ENCODE measurements at regions not wholly inside any gene's neighbourhood (a gene's known extent, or its start where the extent isn't known, plus 50 kb on each side); places are given as distances from the start of the nearest gene placed in this dataset.

- TF ChIP-seq CTCF (IDR thresholded peaks at IDR 0.05 in 2 of 3, conservative IDR thresholded peaks at IDR 0.05 in 1 of 3; ENCODE audit: borderline replicate concordance in 1 of 3, insufficient read depth in 1 of 3, low read depth in 2 of 3, low read length in 2 of 3), result no peak
- TF ChIP-seq, protein P1, sequence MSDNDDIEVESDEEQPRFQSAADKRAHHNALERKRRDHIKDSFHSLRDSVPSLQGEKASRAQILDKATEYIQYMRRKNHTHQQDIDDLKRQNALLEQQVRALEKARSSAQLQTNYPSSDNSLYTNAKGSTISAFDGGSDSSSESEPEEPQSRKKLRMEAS (IDR thresholded peaks at IDR 0.05), result no peak
- no peak for TF ChIP-seq SP1 (IDR thresholded peaks at IDR 0.05; ENCODE audit: low read depth)
- no peak for TF ChIP-seq POLR2AphosphoS5 (IDR thresholded peaks at IDR 0.05; ENCODE audit: low read depth, low read length)
- TF ChIP-seq SRF (IDR thresholded peaks at IDR 0.05; ENCODE audit: low read depth), result no peak
- no peak for TF ChIP-seq JUND (IDR thresholded peaks at IDR 0.05)
- TF ChIP-seq CEBPB (IDR thresholded peaks at IDR 0.05; ENCODE audit: low read depth), result no peak
- no peak for TF ChIP-seq POLR2A (IDR thresholded peaks at IDR 0.05; ENCODE audit: borderline replicate concordance, extremely low read depth, insufficient read depth, insufficient read length)
Measured at GRCh38 chr13:100734194-100734720, 59.7 kb upstream of the TMTC4 start.

All from HCT116 (cell line).